ENCODE measurements at regions not wholly inside any gene's neighbourhood (a gene's known extent, or its start where the extent isn't known, plus 50 kb on each side); places are given as distances from the start of the nearest gene placed in this dataset.

DNA sequence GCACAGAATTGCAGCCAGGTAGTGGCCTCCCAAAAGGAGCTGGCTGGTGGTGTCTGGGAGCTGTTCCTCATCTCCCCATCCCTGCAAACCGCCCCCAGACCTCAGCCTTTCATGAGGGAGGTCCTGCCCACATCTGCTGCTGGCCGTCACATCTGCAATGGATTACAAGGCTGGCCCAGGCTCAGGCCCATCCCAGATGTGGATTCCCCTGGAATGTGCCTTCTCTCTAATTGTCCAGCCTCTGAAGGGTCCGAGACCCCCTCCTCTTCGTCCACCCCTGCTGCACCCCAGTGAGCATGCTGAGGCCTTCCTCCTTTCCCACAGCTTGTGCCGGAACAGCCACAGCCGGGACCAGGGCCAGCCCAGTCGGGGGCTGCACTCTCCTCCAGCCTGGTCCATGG is 115.0 kb upstream of the NALF2 start:
- TF ChIP-seq ZSCAN9 (CRISPR knock-in tag; IDR thresholded peaks at IDR 0.05; ENCODE audit: borderline replicate concordance) (no peak), TARDBP (CRISPR knock-in tag; IDR thresholded peaks at IDR 0.05) (no peak), FOXP1 (IDR thresholded peaks at IDR 0.05) (no peak), FOXP1 (CRISPR knock-in tag; IDR thresholded peaks at IDR 0.05) (no peak), POLR2A (IDR thresholded peaks at IDR 0.05; ENCODE audit: insufficient read depth in 1 of 2, low read depth in 2 of 2, low read length in 2 of 2) (no peak), ATF2 (CRISPR knock-in tag; IDR thresholded peaks at IDR 0.05) (no peak), RAD21 (CRISPR knock-in tag; IDR thresholded peaks at IDR 0.05) (no peak), ZKSCAN1 (IDR thresholded peaks at IDR 0.05; ENCODE audit: low read length) (no peak), MYC (CRISPR knock-in tag; IDR thresholded peaks at IDR 0.05; ENCODE audit: borderline replicate concordance) (no peak), POLR2AphosphoS5 (IDR thresholded peaks at IDR 0.05; ENCODE audit: low read depth, low read length) (no peak)

Data from HepG2 (cell line).